GM18907 (cell line): ENCODE measurements at regions not wholly inside any gene's neighbourhood (a gene's known extent, or its start where the extent isn't known, plus 50 kb on each side); places are given as distances from the start of the nearest gene placed in this dataset.
A peak's percentile ranks its signal among the peaks of the same experiment; 100 is the strongest.

ENCODE experiments used
- ATAC-seq: cut with Tn5 transposase; IDR thresholded peaks from one replicate; pipeline ENCODE4 v1.9.1; 2021; ENCODE audit warnings: mild to moderate bottlenecking, moderate library complexity; ENCODE audit not compliant: unreplicated experiment

- ATAC-seq = no peak
Observed at GRCh38 chr5:93123127-93123526, 457.9 kb downstream of the NR2F1-AS1 start.

- no peak for ATAC-seq
Observed at GRCh38 chr5:93122446-93122845, 458.6 kb downstream of the NR2F1-AS1 start.

- ATAC-seq = no peak
Observed at GRCh38 chr5:93120771-93121170, 460.2 kb downstream of the NR2F1-AS1 start.

- ATAC-seq = no peak
Observed at GRCh38 chr5:93120051-93120450, 461.0 kb downstream of the NR2F1-AS1 start.

GRCh38 chr5:93117751-93118531 lies 463.1 kb downstream of the NR2F1-AS1 start:
- ATAC-seq = no peak

GRCh38 chr5:93107805-93108520 lies 473.1 kb downstream of the NR2F1-AS1 start:
- no peak for ATAC-seq

- ATAC-seq = no peak
Observed at GRCh38 chr5:93107141-93107540, 473.9 kb downstream of the NR2F1-AS1 start.

GRCh38 chr5:93101661-93102060 lies 479.4 kb downstream of the NR2F1-AS1 start:
- ATAC-seq = no peak

- no peak for ATAC-seq
Observed at GRCh38 chr5:93100976-93101375, 480.0 kb downstream of the NR2F1-AS1 start.

- ATAC-seq = no peak
Observed at GRCh38 chr5:93100428-93100827, 480.6 kb downstream of the NR2F1-AS1 start.

- no peak for ATAC-seq
Observed at GRCh38 chr5:93099902-93100347, 481.1 kb downstream of the NR2F1-AS1 start.

- ATAC-seq = no peak
Observed at GRCh38 chr5:93096561-93096960, 484.5 kb downstream of the NR2F1-AS1 start.

GRCh38 chr5:93092349-93093105 lies 488.5 kb downstream of the NR2F1-AS1 start:
- no peak for ATAC-seq

GRCh38 chr5:93090698-93091097 lies 490.3 kb downstream of the NR2F1-AS1 start:
- ATAC-seq = no peak

- no peak for ATAC-seq
Observed at GRCh38 chr5:93088592-93089389, 492.2 kb downstream of the NR2F1-AS1 start.

- no peak for ATAC-seq
Observed at GRCh38 chr5:93087326-93087725, 493.7 kb downstream of the NR2F1-AS1 start.

GRCh38 chr5:93082981-93083380 lies 498.0 kb downstream of the NR2F1-AS1 start:
- no peak for ATAC-seq

- ATAC-seq = no peak
Observed at GRCh38 chr5:93079046-93079445, 502.0 kb downstream of the NR2F1-AS1 start.

- peak; percentile 69 for ATAC-seq
Observed at GRCh38 chr5:93078082-93079038, 502.7 kb downstream of the NR2F1-AS1 start.

GRCh38 chr5:93076566-93076965 lies 504.5 kb downstream of the NR2F1-AS1 start:
- no peak for ATAC-seq
